ENCODE measurements at regions not wholly inside any gene's neighbourhood (a gene's known extent, or its start where the extent isn't known, plus 50 kb on each side); places are given as distances from the start of the nearest gene placed in this dataset.

GRCh38 chr13:40429706-40430545, 236.5 kb downstream of the FOXO1 start:
- no peaks in the 10 kb centered on the region for H3K27me3 ChIP-seq
- H3K4me1 ChIP-seq = peaks cover 0 to 6% (median 0%) of the 10 kb centered on the region in 3 donors
- H3K4me3 ChIP-seq = no peak overlapping the region
- FAIRE-seq (no peak), DNase-seq (peak in 4 of 6 donors; percentile 40 to 70 (median 62)), ATAC-seq (peak; percentile 76 to 98 (median 95))
- no peaks in the 10 kb centered on the region for H3K36me3 ChIP-seq
- peak overlapping the region in 1 of 4 donors; percentile 17 for H3K27ac ChIP-seq
- 56 to 60% methylated on average over 10 of the region's 10 CpGs for WGBS, 2 donors
- intact Hi-C loops (cut with DNase I) = no loop called here
- TF ChIP-seq CTCF (IDR thresholded peaks at IDR 0.05) = no peak
- H3K9me3 ChIP-seq = no peaks in the 10 kb centered on the region

- Histone ChIP-seq H3K4me3 (no peak overlapping the region), H3K27ac (no peak overlapping the region), H3K27me3 (no peaks in the 10 kb centered on the region), H3K36me3 (no peaks in the 10 kb centered on the region), H3K4me1 (peaks cover 0 to 6% (median 0%) of the 10 kb centered on the region in 3 donors), H3K9me3 (no peaks in the 10 kb centered on the region)
- no peak for TF ChIP-seq CTCF (IDR thresholded peaks at IDR 0.05)
- ATAC-seq (no peak), DNase-seq (no peak), FAIRE-seq (no peak)
- WGBS, 2 donors = 85 to 86% methylated on average over 5 of the region's 5 CpGs
- intact Hi-C loops (cut with DNase I) = no loop called here
Observed at GRCh38 chr13:40432018-40432978, 234.1 kb downstream of the FOXO1 start.

GRCh38 chr13:40433001-40433400, 233.4 kb downstream of the FOXO1 start:
- ATAC-seq (no peak), FAIRE-seq (no peak), DNase-seq (no peak)
- Histone ChIP-seq H3K36me3 (no peaks in the 10 kb centered on the region), H3K27ac (no peak overlapping the region), H3K4me3 (no peak overlapping the region), H3K27me3 (no peaks in the 10 kb centered on the region), H3K9me3 (no peaks in the 10 kb centered on the region), H3K4me1 (peaks cover 0 to 6% (median 0%) of the 10 kb centered on the region in 3 donors)
- no peak for TF ChIP-seq CTCF (IDR thresholded peaks at IDR 0.05)
- intact Hi-C loops (cut with DNase I) = no loop called here
- WGBS, 2 donors = 79 to 82% methylated on average over 6 of the region's 6 CpGs

GRCh38 chr13:40433577-40433976, 232.9 kb downstream of the FOXO1 start:
- H3K9me3 ChIP-seq = no peaks in the 10 kb centered on the region
- no peak for FAIRE-seq
- intact Hi-C loops (cut with DNase I) = no loop called here
- H3K36me3 ChIP-seq = no peaks in the 10 kb centered on the region
- no peak for DNase-seq
- 97 to 100% methylated on average over 4 of the region's 4 CpGs for WGBS, 2 donors
- no peak overlapping the region for H3K27ac ChIP-seq
- no peaks in the 10 kb centered on the region for H3K27me3 ChIP-seq
- TF ChIP-seq CTCF (IDR thresholded peaks at IDR 0.05) = no peak
- H3K4me3 ChIP-seq = no peak overlapping the region
- peaks cover 0 to 12% (median 5%) of the 10 kb centered on the region in 3 donors for H3K4me1 ChIP-seq
- no peak for ATAC-seq

All from pancreas (tissue), 10 donors.